ENCODE measurements at regions not wholly inside any gene's neighbourhood (a gene's known extent, or its start where the extent isn't known, plus 50 kb on each side); places are given as distances from the start of the nearest gene placed in this dataset.

DNA sequence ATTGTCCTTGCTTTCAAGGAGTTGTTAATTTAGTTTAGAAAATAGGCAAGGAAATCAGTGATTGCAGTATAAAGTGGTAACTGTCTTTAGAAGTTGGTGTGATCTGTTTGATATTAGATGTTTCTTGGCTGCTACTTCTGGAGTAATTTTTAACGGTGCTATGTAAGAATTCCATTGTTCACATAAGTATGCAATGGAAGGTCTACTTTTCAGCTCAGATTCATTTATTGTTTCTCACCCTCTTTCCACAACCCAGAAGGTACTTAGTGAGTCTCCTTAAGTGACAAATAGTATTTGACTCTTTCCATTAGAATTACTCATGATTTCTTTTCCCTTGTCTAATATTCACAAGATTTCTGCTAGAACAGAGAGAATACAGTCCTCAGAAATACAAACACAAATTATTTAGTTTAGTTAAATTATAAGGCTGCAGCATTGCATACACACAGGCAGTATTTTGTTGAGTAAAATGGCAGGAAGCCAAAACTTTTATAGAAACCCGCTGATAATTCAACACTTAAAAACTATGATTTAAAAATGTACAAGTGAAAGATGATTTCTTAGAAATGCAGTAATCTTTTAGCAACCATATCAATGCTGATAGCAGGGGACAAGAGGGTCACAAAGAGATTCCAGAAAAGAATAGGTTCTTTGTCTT lies 554.3 kb downstream of the CD109 start:
- TF ChIP-seq, protein P1, sequence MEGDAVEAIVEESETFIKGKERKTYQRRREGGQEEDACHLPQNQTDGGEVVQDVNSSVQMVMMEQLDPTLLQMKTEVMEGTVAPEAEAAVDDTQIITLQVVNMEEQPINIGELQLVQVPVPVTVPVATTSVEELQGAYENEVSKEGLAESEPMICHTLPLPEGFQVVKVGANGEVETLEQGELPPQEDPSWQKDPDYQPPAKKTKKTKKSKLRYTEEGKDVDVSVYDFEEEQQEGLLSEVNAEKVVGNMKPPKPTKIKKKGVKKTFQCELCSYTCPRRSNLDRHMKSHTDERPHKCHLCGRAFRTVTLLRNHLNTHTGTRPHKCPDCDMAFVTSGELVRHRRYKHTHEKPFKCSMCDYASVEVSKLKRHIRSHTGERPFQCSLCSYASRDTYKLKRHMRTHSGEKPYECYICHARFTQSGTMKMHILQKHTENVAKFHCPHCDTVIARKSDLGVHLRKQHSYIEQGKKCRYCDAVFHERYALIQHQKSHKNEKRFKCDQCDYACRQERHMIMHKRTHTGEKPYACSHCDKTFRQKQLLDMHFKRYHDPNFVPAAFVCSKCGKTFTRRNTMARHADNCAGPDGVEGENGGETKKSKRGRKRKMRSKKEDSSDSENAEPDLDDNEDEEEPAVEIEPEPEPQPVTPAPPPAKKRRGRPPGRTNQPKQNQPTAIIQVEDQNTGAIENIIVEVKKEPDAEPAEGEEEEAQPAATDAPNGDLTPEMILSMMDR (IDR thresholded peaks at IDR 0.05; ENCODE audit: low read depth, low read length, missing control alignments): no peak
- Histone ChIP-seq H3K36me3 (replicated peaks) (no peaks in the 10 kb centered on the region), H3K27ac (no peak overlapping the region), H3K27me3 (replicated peaks) (no peaks in the 10 kb centered on the region), H3K4me3 (ENCODE audit: low read depth, low read length) (no peak overlapping the region)
- DNase-seq: no peak
- in situ Hi-C loops (cut with HindIII; ENCODE audit: low pct_ligation_motif_present, low sequenced_read_pairs): no loop called here

DNA sequence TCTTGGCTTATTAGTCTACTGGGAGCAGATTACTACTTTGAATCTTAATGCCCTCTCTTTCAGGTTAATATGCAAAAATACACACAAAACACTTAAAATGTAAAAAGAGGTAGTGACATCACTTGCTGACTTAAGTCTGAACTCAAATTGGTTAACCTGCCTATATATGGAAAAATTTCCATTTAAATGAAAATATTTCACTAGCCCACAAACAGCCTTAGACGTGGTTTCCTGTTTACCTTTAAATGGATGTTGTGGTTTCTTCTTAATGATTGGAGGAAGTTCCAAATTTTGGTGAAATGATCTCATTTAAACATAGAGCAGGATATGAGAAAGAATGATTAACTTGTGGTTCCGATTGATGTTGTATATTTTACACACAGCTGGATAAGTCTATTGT lies 553.7 kb downstream of the CD109 start:
- no peak overlapping the region for H3K27ac ChIP-seq
- no peak overlapping the region for H3K4me3 ChIP-seq (ENCODE audit: low read depth, low read length)
- TF ChIP-seq, protein P1 (IDR thresholded peaks at IDR 0.05; ENCODE audit: low read depth, low read length, missing control alignments): no peak
- in situ Hi-C loops (cut with HindIII; ENCODE audit: low pct_ligation_motif_present, low sequenced_read_pairs): no loop called here
- H3K27me3 ChIP-seq (replicated peaks): no peaks in the 10 kb centered on the region
- DNase-seq: no peak
- no peaks in the 10 kb centered on the region for H3K36me3 ChIP-seq (replicated peaks)

DNA sequence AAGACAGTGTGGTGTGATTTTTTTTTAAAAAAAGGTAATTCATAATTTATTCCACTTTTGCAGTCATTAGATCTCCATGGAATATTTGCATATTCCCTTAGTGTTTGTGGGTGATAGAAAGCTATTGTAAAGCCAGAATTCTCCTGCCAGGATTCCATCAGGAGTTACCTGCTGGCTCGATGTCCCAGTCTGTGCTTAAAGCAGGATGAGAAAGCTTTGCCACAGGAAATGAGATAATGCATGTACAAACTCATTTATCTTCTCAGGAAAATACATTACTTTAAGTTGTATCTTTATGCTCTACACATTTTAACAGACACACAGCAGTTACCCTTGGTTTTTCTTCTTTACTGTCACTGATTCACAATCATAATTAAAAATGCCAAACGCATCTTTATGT lies 553.0 kb downstream of the CD109 start:
- TF ChIP-seq, protein P1 (IDR thresholded peaks at IDR 0.05; ENCODE audit: low read depth, low read length, missing control alignments): no peak
- no peak for DNase-seq
- Histone ChIP-seq H3K36me3 (replicated peaks) (no peaks in the 10 kb centered on the region), H3K27ac (no peak overlapping the region), H3K4me3 (ENCODE audit: low read depth, low read length) (no peak overlapping the region), H3K27me3 (replicated peaks) (no peaks in the 10 kb centered on the region)
- in situ Hi-C loops (cut with HindIII; ENCODE audit: low pct_ligation_motif_present, low sequenced_read_pairs): no loop called here

DNA sequence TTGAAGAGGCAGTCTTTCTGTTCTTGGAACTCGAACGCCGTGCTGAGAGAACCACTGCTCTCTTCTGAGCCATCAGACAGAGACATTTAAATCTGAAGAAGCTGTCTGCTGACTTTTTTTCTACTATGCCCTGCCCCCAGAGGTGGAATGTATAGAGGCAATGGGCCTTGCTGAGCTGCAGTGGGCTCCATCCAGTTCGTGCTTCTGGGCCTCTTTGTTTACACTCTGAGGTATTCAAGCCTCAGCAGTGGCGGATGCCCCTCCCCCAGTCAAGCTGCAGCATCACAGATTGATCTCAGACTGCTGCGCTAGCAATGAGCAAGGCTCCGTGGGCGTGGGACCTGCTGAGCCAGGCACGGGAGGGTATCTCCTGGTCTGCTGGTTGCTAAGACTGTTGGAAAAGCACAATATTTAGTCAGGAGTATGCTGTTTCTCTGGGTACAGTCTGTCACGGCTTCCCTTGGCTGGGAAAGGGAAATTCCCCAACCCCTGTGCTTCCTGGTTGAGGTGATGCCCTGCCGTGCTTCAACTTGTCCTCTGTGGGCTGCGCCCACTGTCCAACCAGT lies 526.8 kb downstream of the CD109 start:
- Histone ChIP-seq H3K36me3 (replicated peaks) (no peaks in the 10 kb centered on the region), H3K27me3 (replicated peaks) (no peaks in the 10 kb centered on the region), H3K4me3 (ENCODE audit: low read depth, low read length) (no peak overlapping the region), H3K27ac (no peak overlapping the region)
- TF ChIP-seq, protein P1 (IDR thresholded peaks at IDR 0.05; ENCODE audit: low read depth, low read length, missing control alignments): no peak
- in situ Hi-C loops (cut with HindIII; ENCODE audit: low pct_ligation_motif_present, low sequenced_read_pairs): no loop called here
- no peak for DNase-seq

DNA sequence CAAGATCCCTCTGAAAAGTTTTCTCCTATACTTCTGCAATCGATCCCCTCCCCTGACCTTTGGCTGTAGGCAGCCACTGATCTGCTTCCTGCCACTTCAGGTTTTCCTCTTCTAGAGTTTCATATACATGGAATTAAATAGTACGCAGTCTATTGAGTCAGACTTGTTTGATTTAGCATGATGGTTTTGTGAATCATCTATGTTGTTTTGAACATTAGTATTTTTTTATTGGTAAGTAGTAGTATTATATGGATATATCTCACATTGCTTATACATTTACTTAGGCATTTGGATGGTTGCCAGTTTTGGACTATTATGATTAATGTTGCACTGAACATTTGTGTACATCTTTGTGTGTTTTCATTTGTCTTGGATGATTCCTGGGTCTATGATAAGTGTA lies 518.0 kb downstream of the CD109 start:
- no peaks in the 10 kb centered on the region for H3K36me3 ChIP-seq (replicated peaks)
- no peaks in the 10 kb centered on the region for H3K27me3 ChIP-seq (replicated peaks)
- in situ Hi-C loops (cut with HindIII; ENCODE audit: low pct_ligation_motif_present, low sequenced_read_pairs): no loop called here
- no peak overlapping the region for H3K27ac ChIP-seq
- DNase-seq: no peak
- no peak overlapping the region for H3K4me3 ChIP-seq (ENCODE audit: low read depth, low read length)
- TF ChIP-seq, protein P1 (IDR thresholded peaks at IDR 0.05; ENCODE audit: low read depth, low read length, missing control alignments): no peak

DNA sequence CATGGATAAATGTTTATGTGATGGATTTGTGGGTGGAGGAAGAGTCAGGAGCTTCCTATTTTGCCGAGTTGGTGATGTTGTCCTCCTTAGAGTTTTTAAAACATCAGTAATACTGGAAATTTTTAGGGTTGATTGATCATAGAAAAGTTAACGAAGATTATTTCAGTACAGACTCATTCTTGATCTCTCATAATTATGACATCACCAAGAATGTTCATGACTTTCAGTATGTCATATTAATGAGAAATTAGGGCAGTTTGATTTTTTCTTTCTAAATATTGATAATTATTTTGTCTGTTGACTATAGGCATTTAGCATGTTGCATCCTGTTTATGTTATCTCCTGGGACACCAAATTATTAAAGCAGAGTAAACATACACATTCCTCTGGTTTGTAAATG lies 512.2 kb downstream of the CD109 start:
- no peak for DNase-seq
- Histone ChIP-seq H3K27ac (no peak overlapping the region), H3K36me3 (replicated peaks) (no peaks in the 10 kb centered on the region), H3K4me3 (ENCODE audit: low read depth, low read length) (no peak overlapping the region), H3K27me3 (replicated peaks) (no peaks in the 10 kb centered on the region)
- in situ Hi-C loops (cut with HindIII; ENCODE audit: low pct_ligation_motif_present, low sequenced_read_pairs): no loop called here
- TF ChIP-seq, protein P1 (IDR thresholded peaks at IDR 0.05; ENCODE audit: low read depth, low read length, missing control alignments): no peak
